ENCODE measurements at regions not wholly inside any gene's neighbourhood (a gene's known extent, or its start where the extent isn't known, plus 50 kb on each side); places are given as distances from the start of the nearest gene placed in this dataset.

DNA sequence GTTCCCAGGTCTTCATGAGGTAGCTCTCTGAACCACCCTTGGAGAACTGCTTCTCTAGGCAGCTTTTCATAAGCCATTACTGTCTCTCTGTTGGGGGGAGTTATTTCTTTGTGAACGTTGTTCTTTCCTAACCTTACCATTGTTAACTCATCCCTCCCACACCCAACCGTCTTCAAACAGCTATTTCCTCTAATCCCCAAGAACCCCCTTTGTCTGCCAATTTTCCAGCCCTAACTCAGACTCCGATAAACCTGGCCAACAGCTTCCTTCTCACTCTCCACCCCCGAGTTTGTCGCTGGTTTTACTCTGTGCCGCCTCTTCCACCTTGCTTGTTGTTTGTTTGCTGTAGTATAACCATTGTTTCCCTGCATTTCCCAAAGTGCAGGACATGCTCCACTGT lies 131.5 kb downstream of the CCDC34 start:
- intact Hi-C loops (cut with DNase I; ENCODE audit: low total_unique reads): loop anchor here (5.0 kb wide), 1 partner anchor 739 kb away; no protein-coding TSS in a partner anchor
- no peaks in the 10 kb centered on the region for H3K36me3 ChIP-seq
- no peaks in the 10 kb centered on the region for H3K27me3 ChIP-seq
- H3K4me1 ChIP-seq: no peaks in the 10 kb centered on the region
- no peaks in the 10 kb centered on the region for H3K9me3 ChIP-seq
- no peak overlapping the region for H3K4me3 ChIP-seq
- TF ChIP-seq POLR2A (IDR thresholded peaks at IDR 0.05): no peak
- TF ChIP-seq, protein P1, sequence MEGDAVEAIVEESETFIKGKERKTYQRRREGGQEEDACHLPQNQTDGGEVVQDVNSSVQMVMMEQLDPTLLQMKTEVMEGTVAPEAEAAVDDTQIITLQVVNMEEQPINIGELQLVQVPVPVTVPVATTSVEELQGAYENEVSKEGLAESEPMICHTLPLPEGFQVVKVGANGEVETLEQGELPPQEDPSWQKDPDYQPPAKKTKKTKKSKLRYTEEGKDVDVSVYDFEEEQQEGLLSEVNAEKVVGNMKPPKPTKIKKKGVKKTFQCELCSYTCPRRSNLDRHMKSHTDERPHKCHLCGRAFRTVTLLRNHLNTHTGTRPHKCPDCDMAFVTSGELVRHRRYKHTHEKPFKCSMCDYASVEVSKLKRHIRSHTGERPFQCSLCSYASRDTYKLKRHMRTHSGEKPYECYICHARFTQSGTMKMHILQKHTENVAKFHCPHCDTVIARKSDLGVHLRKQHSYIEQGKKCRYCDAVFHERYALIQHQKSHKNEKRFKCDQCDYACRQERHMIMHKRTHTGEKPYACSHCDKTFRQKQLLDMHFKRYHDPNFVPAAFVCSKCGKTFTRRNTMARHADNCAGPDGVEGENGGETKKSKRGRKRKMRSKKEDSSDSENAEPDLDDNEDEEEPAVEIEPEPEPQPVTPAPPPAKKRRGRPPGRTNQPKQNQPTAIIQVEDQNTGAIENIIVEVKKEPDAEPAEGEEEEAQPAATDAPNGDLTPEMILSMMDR (IDR thresholded peaks at IDR 0.05): no peak
- no peak for TF ChIP-seq POLR2AphosphoS5 (IDR thresholded peaks at IDR 0.05)
- no peak overlapping the region for H3K27ac ChIP-seq
- no peak for DNase-seq (ENCODE audit: low spot score in 2 of 2)

DNA sequence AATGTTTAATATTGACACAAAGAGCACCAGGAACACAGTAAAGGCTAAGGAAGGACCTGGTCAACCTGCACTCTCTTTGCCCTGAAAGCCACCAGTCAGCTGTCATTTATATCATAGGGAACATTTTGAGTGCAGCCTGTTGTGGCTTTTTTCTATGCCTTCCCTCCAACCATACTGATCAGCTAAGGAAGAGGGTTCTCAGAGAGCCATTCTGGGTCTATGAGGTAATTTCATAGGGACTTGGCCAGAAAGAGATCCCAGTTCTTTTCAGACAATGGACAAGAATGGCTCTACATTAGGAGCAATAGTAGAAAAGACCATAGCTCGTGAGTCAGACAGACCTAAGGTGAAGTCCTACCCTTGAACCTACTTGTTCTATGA lies 132.8 kb downstream of the CCDC34 start:
- Histone ChIP-seq H3K4me3 (no peak overlapping the region), H3K4me1 (no peaks in the 10 kb centered on the region), H3K9me3 (no peaks in the 10 kb centered on the region), H3K36me3 (no peaks in the 10 kb centered on the region), H3K27me3 (no peaks in the 10 kb centered on the region), H3K27ac (no peak overlapping the region)
- TF ChIP-seq POLR2AphosphoS5 (IDR thresholded peaks at IDR 0.05) (no peak), POLR2A (IDR thresholded peaks at IDR 0.05) (no peak)
- TF ChIP-seq, protein P1 (IDR thresholded peaks at IDR 0.05): no peak
- DNase-seq (ENCODE audit: low spot score in 2 of 2): no peak
- intact Hi-C loops (cut with DNase I; ENCODE audit: low total_unique reads): loop anchor here (5.0 kb wide), 1 partner anchor 738 kb away; no protein-coding TSS in a partner anchor

DNA sequence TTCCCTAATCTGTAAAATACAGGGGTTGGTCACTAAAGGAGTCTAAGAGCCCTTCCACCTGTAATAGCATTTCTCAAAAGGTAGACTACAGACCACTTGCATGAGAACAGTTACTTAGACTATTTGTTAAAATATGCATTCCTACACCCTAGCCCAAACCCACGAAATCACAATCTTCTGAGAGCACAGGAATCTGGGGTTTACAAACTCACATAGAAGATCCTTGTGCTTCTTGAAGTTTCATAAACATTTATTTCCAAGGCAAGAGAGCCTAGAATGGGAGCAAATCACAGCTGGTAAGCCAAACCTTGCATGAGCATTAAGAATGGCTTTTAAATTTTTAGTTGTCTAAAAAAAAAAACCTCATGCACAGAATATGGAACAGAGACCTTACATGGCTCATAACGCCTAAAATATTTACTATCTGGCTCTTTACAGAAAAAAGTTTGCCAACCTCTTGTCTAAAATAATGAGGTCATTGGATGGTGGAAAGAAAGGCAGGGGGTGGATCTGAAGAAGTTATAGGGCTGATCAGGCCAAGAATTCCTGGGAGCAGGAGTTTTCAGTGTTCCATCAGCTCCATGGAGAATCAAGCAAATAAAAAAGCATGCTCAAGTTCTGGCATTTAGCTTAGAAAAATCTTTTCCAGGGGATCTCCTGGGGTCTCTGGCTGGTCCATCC lies 133.4 kb downstream of the CCDC34 start:
- Histone ChIP-seq H3K9me3 (no peaks in the 10 kb centered on the region), H3K4me1 (no peaks in the 10 kb centered on the region), H3K27me3 (no peaks in the 10 kb centered on the region), H3K36me3 (no peaks in the 10 kb centered on the region), H3K27ac (peak overlapping the region in 1 of 2 donors; percentile 43), H3K4me3 (no peak overlapping the region)
- intact Hi-C loops (cut with DNase I; ENCODE audit: low total_unique reads): loop anchor here (5.0 kb wide), 1 partner anchor 737 kb away; no protein-coding TSS in a partner anchor
- DNase-seq (ENCODE audit: low spot score in 2 of 2): no peak
- no peak for TF ChIP-seq POLR2A (IDR thresholded peaks at IDR 0.05)
- TF ChIP-seq POLR2AphosphoS5 (IDR thresholded peaks at IDR 0.05): no peak
- TF ChIP-seq, protein P1 (IDR thresholded peaks at IDR 0.05): no peak

DNA sequence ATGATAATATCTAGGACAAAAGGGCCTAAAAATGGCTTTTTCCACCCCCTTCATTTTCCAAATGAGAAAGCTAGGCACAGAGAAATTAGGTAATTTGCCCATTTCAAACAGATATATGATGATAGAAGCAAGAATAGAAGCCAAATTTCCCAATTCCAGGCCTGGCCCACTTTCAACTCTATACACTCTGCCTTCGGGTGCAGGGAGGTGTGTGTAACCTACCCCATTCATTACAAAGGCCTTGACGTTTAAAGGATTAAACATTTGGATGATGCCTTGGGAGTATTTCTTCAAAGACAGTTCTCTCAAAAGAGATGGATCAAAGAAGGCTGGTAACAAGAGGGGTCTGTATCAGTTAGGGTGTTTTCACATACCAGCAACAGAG lies 134.1 kb downstream of the CCDC34 start:
- no peak for DNase-seq (ENCODE audit: low spot score in 2 of 2)
- Histone ChIP-seq H3K4me1 (no peaks in the 10 kb centered on the region), H3K27me3 (no peaks in the 10 kb centered on the region), H3K36me3 (no peaks in the 10 kb centered on the region), H3K27ac (peak overlapping the region in 1 of 2 donors; percentile 43), H3K9me3 (no peaks in the 10 kb centered on the region), H3K4me3 (no peak overlapping the region)
- intact Hi-C loops (cut with DNase I; ENCODE audit: low total_unique reads): no loop called here
- no peak for TF ChIP-seq POLR2A (IDR thresholded peaks at IDR 0.05)
- no peak for TF ChIP-seq POLR2AphosphoS5 (IDR thresholded peaks at IDR 0.05)
- TF ChIP-seq, protein P1 (IDR thresholded peaks at IDR 0.05): no peak

DNA sequence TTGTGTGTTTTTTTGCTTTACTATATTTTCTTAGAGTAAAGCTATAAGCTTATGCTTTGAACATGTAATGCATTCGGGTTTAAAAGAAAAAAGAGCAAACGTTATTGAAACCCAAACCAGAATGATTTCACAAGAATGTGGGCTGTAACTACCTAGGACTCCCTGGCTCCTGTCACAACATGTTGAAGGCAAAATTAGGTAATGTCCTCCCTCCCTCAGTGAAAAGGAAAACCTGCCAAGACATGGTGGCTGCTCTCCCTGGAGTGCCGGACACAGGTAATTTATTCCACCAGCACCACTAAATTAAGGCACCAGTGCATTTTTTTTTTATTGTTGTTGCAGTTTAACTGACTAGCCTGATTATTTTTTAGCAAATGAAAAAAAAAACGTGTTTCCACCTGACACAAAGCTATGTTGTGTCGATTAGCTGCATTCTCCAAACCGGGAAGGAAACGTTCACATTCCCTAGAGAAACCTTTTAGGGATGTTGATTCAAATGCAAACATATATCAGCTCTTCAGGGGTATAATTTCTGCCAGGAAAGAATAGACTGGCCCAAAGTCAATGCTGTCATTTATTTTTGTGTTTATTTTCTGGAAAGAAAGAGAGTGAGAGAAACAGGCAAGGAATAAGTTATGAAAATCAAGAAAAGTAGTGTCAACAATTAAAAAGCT lies 134.6 kb downstream of the CCDC34 start:
- intact Hi-C loops (cut with DNase I; ENCODE audit: low total_unique reads): no loop called here
- no peak overlapping the region for H3K4me3 ChIP-seq
- H3K4me1 ChIP-seq: no peaks in the 10 kb centered on the region
- no peaks in the 10 kb centered on the region for H3K36me3 ChIP-seq
- peak in 1 of 2 donors; percentile 33 for DNase-seq (ENCODE audit: low spot score in 2 of 2)
- TF ChIP-seq, protein P1 (IDR thresholded peaks at IDR 0.05): no peak
- TF ChIP-seq POLR2A (IDR thresholded peaks at IDR 0.05): no peak
- no peak for TF ChIP-seq POLR2AphosphoS5 (IDR thresholded peaks at IDR 0.05)
- H3K9me3 ChIP-seq: no peaks in the 10 kb centered on the region
- no peaks in the 10 kb centered on the region for H3K27me3 ChIP-seq
- peak overlapping the region; percentile 12 to 19 for H3K27ac ChIP-seq

Measured in breast epithelium (tissue), 4 donors.